ENCODE measurements at regions not wholly inside any gene's neighbourhood (a gene's known extent, or its start where the extent isn't known, plus 50 kb on each side); places are given as distances from the start of the nearest gene placed in this dataset.

DNA sequence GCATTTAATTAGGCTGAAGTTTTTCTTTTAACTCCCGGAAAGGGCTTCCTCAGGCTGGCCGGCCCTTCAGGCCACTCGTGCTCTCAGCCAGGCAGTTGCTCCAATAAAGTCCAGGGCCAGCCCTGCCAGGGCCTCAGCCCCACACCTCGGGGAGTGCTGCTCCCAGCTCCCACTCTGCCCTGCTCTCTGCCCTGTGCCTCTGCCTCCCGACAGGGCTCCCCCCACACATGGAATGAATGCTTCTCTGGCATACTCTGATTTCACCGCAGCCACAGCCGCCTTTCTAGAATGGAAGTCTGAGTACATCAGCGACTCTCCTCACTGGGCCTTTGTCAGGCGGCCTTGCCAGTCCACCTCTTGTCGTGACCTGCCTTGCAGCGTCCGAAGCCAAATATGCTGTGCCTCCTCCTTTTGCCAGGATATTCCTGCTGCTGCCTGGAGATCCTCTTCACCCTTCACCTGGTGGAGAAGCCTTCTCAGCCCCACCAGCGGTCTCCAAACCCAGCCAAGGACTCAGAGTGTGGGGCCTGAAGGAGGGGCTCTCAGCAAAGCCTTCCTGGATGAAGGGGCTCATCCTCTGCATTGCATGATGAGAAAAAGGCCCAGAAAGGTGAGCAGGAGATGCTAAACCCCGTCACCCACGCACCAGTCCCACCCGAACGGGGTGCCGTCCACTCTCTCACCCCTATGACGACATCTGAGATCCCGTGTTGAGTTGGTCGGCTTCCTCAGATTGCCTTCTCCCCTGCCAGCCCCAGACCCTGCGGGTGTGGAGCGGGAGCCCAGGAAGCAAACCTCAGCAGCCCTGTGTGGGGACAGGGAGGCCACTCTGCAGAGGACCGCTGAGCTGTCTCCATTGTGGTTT, 472.7 kb upstream of the HS6ST1 start:
- no peaks in the 10 kb centered on the region for H3K4me1 ChIP-seq
- WGBS, 2 donors, result 82 to 83% methylated on average over 24 of the region's 24 CpGs
- no peak for TF ChIP-seq EP300 (IDR thresholded peaks at IDR 0.05)
- no peak for TF ChIP-seq POLR2A (IDR thresholded peaks at IDR 0.05)
- H3K27me3 ChIP-seq, result no peaks in the 10 kb centered on the region
- no peak for DNase-seq (ENCODE audit: low spot score in 2 of 2)
- H3K36me3 ChIP-seq, result no peaks in the 10 kb centered on the region
- H3K4me3 ChIP-seq, result no peak overlapping the region
- no peak overlapping the region for H3K27ac ChIP-seq
- H3K9me3 ChIP-seq, result no peaks in the 10 kb centered on the region

DNA sequence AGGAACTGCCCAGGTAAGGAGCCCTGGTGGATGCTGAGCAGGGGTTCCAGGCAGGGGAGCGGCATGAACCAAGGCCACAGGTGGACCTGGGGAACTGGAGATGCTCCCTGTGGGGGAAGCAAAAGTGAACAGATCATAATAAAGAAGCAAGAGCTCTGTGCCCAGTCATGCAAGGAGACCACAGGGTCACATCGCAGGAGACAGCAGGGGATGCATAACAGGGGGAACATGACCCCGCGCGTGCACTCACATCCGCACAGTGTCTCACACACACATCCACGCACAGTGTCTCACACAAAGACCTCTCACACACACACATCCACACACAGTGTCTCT, 473.3 kb upstream of the HS6ST1 start:
- DNase-seq (ENCODE audit: low spot score in 2 of 2), result no peak
- Histone ChIP-seq H3K27ac (no peak overlapping the region), H3K27me3 (no peaks in the 10 kb centered on the region), H3K9me3 (no peaks in the 10 kb centered on the region), H3K4me1 (no peaks in the 10 kb centered on the region), H3K36me3 (no peaks in the 10 kb centered on the region), H3K4me3 (no peak overlapping the region)
- TF ChIP-seq EP300 (IDR thresholded peaks at IDR 0.05) (no peak), POLR2A (IDR thresholded peaks at IDR 0.05) (no peak)
- TF ChIP-seq, protein P1, sequence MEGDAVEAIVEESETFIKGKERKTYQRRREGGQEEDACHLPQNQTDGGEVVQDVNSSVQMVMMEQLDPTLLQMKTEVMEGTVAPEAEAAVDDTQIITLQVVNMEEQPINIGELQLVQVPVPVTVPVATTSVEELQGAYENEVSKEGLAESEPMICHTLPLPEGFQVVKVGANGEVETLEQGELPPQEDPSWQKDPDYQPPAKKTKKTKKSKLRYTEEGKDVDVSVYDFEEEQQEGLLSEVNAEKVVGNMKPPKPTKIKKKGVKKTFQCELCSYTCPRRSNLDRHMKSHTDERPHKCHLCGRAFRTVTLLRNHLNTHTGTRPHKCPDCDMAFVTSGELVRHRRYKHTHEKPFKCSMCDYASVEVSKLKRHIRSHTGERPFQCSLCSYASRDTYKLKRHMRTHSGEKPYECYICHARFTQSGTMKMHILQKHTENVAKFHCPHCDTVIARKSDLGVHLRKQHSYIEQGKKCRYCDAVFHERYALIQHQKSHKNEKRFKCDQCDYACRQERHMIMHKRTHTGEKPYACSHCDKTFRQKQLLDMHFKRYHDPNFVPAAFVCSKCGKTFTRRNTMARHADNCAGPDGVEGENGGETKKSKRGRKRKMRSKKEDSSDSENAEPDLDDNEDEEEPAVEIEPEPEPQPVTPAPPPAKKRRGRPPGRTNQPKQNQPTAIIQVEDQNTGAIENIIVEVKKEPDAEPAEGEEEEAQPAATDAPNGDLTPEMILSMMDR (IDR thresholded peaks at IDR 0.05), result no peak
- 80 to 82% methylated on average over 7 of the region's 7 CpGs for WGBS, 2 donors

DNA sequence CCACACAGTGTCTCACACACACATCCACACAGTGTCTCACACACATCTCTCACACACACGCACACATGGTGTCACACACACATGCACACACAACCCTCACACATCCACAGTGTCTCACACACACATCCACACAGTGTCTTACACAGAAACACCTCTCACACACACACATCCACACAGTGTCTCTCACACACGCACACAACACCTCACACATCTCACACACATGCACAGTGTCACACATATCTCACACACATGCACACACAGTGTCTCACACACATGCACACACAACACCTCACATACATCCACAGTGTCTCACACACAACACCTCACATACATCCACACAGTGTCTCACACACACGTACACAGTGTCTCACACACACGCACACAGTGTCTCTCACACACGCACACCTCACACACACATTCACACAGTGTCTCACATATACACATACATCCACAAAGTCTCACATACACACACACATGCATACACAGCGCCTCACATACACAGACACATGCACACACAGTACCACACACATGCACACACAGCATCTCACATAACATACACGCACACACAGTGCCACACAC, 473.9 kb upstream of the HS6ST1 start:
- TF ChIP-seq EP300 (IDR thresholded peaks at IDR 0.05) (no peak), POLR2A (IDR thresholded peaks at IDR 0.05) (no peak)
- TF ChIP-seq, protein P1 (IDR thresholded peaks at IDR 0.05), result no peak
- no peak overlapping the region for H3K4me3 ChIP-seq
- WGBS, 2 donors, result 92% methylated on average over 7 of the region's 7 CpGs
- no peaks in the 10 kb centered on the region for H3K4me1 ChIP-seq
- DNase-seq (ENCODE audit: low spot score in 2 of 2), result no peak
- H3K9me3 ChIP-seq, result no peaks in the 10 kb centered on the region
- no peaks in the 10 kb centered on the region for H3K36me3 ChIP-seq
- no peaks in the 10 kb centered on the region for H3K27me3 ChIP-seq
- H3K27ac ChIP-seq, result no peak overlapping the region

DNA sequence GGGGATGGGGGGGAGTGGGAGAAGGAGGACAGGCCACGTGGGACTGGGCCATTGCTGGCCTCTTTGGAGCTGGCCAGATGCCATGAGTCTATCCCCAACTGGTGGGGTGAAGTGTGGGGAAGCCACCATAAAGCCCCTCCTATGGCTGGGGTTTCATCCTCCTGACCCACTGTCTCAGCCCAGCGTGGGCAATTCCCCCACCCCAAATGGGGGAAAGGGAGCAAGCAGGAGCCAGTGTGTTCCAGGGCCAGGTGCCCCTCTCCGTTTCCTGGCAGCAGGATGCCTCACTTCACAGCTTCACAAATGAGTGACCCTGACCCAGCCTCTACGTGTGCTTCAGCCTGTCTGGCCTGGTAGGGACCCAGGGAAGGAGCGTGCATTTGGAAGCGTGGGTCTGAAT, 474.7 kb upstream of the HS6ST1 start:
- 54 to 64% methylated on average over 6 of the region's 6 CpGs for WGBS, 2 donors
- H3K4me3 ChIP-seq, result no peak overlapping the region
- no peaks in the 10 kb centered on the region for H3K36me3 ChIP-seq
- H3K4me1 ChIP-seq, result no peaks in the 10 kb centered on the region
- H3K27me3 ChIP-seq, result no peaks in the 10 kb centered on the region
- TF ChIP-seq POLR2A (IDR thresholded peaks at IDR 0.05), result no peak
- H3K9me3 ChIP-seq, result no peaks in the 10 kb centered on the region
- no peak overlapping the region for H3K27ac ChIP-seq
- no peak for DNase-seq (ENCODE audit: low spot score in 2 of 2)

DNA sequence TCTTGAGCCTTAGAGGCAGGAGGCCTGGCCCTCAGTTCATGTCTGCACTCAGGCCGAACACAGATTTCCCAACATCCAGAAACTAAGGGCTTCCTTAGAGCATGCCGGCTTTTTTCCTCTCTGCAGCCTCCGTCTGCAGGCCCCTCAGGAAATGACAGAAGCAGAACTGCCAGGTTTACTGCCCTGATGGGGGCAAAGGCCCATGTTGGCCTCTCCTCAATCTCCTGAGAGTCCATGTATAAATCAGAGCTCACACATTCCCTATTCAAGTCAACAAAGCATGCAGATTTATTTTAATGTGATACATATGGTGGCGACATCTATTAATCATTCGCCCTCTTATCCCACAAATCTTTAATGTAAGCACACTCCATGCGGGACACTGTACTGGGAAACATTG, 475.6 kb upstream of the HS6ST1 start:
- Histone ChIP-seq H3K9me3 (no peaks in the 10 kb centered on the region), H3K36me3 (no peaks in the 10 kb centered on the region), H3K4me3 (no peak overlapping the region), H3K27me3 (no peaks in the 10 kb centered on the region), H3K4me1 (no peaks in the 10 kb centered on the region), H3K27ac (no peak overlapping the region)
- WGBS, 2 donors, result 80 to 88% methylated on average over 6 of the region's 6 CpGs
- no peak for DNase-seq (ENCODE audit: low spot score in 2 of 2)
- TF ChIP-seq POLR2A (IDR thresholded peaks at IDR 0.05), result no peak
- TF ChIP-seq, protein P1 (IDR thresholded peaks at IDR 0.05), result no peak
- no peak for TF ChIP-seq EP300 (IDR thresholded peaks at IDR 0.05)

DNA sequence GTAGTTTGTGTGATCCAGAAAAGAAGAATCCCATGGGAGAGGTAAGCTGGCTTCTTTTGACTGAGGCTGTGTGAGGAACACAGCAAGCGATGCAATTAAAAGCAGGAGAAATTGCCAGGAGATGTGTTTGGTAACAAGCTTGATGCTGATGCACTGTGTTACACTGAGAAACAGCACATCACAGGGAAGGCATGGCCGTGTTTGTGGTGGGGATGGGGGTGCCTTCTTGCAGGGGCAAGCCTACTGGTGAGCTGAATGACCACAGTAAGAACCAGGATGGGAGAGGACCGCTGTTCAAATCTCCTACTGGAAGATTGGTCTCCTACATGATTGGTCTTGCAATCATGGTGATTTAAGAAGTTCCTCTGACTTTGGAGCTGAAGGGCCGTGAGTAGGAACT, 477.7 kb upstream of the HS6ST1 start:
- H3K9me3 ChIP-seq, result no peaks in the 10 kb centered on the region
- TF ChIP-seq, protein P1 (IDR thresholded peaks at IDR 0.05), result no peak
- TF ChIP-seq EP300 (IDR thresholded peaks at IDR 0.05) (no peak), POLR2A (IDR thresholded peaks at IDR 0.05) (no peak)
- 63 to 68% methylated on average over 4 of the region's 4 CpGs for WGBS, 2 donors
- no peak overlapping the region for H3K27ac ChIP-seq
- no peaks in the 10 kb centered on the region for H3K27me3 ChIP-seq
- no peaks in the 10 kb centered on the region for H3K4me1 ChIP-seq
- no peak for DNase-seq (ENCODE audit: low spot score in 2 of 2)
- no peak overlapping the region for H3K4me3 ChIP-seq
- H3K36me3 ChIP-seq, result no peaks in the 10 kb centered on the region
